ENCODE measurements at regions not wholly inside any gene's neighbourhood (a gene's known extent, or its start where the extent isn't known, plus 50 kb on each side); places are given as distances from the start of the nearest gene placed in this dataset.

DNA sequence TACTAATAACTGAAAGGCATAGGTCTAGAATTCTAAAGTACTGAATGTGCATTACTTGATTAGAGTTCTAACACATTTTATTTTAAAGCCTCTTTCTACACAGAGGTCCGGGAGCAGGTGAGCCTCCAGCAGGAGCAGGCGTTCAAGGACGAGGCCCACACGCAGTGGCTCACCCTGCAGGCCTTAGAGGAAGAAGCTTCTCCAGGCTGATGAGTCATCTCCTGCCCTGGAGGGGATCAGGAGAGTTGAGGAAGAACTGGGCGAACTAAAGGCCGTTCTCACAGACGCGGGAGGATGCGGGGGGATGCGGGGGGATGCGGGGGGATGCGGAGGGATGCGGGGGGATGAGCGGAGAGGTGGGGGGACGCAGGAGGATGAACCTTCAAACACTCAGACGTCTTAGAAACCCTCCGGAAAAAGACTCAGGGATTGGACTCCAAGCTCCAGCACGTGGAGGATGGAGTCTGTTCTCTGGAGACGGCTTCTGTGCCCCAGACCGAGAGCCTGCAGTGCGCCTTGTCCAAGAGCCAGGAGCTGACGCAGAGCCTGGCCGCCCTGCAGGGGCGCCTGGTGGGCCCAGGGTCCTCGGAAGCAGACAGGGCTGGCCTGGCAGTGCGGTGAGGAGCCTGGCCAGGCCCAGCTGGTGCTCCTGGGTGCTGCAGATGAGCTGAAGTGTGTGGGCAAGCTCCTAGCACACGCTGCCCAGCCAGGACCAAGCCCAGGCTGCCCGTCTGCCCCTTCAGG lies 433.7 kb upstream of the TPK1 start:
- no peak overlapping the region for H3K4ac ChIP-seq (replicated peaks; ENCODE audit: insufficient read length, low read depth, low read length)
- no peak overlapping the region for H3K4me3 ChIP-seq (ENCODE audit: extremely low read depth in 1 of 4, insufficient read depth in 2 of 4, low read depth in 3 of 4, low read length in 4 of 4)
- H3K4me2 ChIP-seq (ENCODE audit: insufficient read depth in 1 of 2, low read depth in 2 of 2, low read length in 2 of 2) = no peak overlapping the region
- TF ChIP-seq ASH2L (IDR thresholded peaks at IDR 0.05; ENCODE audit: low read length) (no peak), SP2 (IDR thresholded peaks at IDR 0.05; ENCODE audit: low read length) (no peak), TCF12 (IDR thresholded peaks at IDR 0.05; ENCODE audit: low read depth, low read length) (no peak), SP4 (IDR thresholded peaks at IDR 0.05; ENCODE audit: low read length) (no peak), BCL11A (IDR thresholded peaks at IDR 0.05; ENCODE audit: low read depth in 2 of 2, low read length in 2 of 2) (no peak), GABPA (IDR thresholded peaks at IDR 0.05; ENCODE audit: borderline replicate concordance, insufficient read depth, low read length) (no peak), KDM5A (IDR thresholded peaks at IDR 0.05; ENCODE audit: low read length) (no peak), RXRA (IDR thresholded peaks at IDR 0.05; ENCODE audit: insufficient read depth, low read depth, low read length) (no peak)
- no peak overlapping the region for H2AK5ac ChIP-seq (ENCODE audit: low read depth, low read length)
- H3K18ac ChIP-seq (ENCODE audit: extremely low read depth, low read length) = no peak overlapping the region
- ChIA-PET POLR2A (ENCODE audit: partially characterized antibody) (no interaction called here), CTCF (ENCODE audit: partially characterized antibody) (no interaction called here)
- H2BK5ac ChIP-seq (ENCODE audit: low read depth, low read length) = no peak overlapping the region
- peaks cover 8 to 11% of the 10 kb centered on the region in 2 experiments for H3K9me3 ChIP-seq (ENCODE audit: insufficient read depth in 2 of 2, low read depth in 1 of 2, low read length in 1 of 2)
- no peak overlapping the region for H2BK12ac ChIP-seq (ENCODE audit: low read depth, low read length)
- no peak overlapping the region for H2BK120ac ChIP-seq (replicated peaks; ENCODE audit: low read depth, low read length)
- no peak overlapping the region for H3K9ac ChIP-seq (replicated peaks in 1 of 4; ENCODE audit: extremely low read depth in 1 of 4, low read depth in 3 of 4, low read length in 3 of 4)
- H4K20me1 ChIP-seq (replicated peaks in 1 of 2; ENCODE audit: control insufficient read depth in 1 of 2, insufficient read depth in 2 of 2, low read length in 2 of 2) = no peaks in the 10 kb centered on the region
- H3K4me1 ChIP-seq (replicated peaks in 1 of 4; ENCODE audit: control insufficient read depth in 3 of 4, insufficient read depth in 4 of 4, low read length in 3 of 4) = no peaks in the 10 kb centered on the region
- H4K5ac ChIP-seq (ENCODE audit: insufficient read length, low read depth, low read length) = no peak overlapping the region
- no peak overlapping the region for H2AFZ ChIP-seq (ENCODE audit: low read length)
- H4K8ac ChIP-seq (ENCODE audit: extremely low read depth, insufficient read depth, low read length) = no peak overlapping the region
- 90% methylated on average over 18 of the region's 28 CpGs; no CpG with 5 or more reads in 1 of the 2 experiments for WGBS, 2 experiments (ENCODE audit: extremely low coverage in 1 of 2, insufficient coverage in 1 of 2, insufficient read length in 1 of 2, insufficient replicate concordance in 2 of 2, low coverage in 1 of 2, low lambda C conversion rate in 2 of 2, missing lambda C conversion rate in 1 of 2)
- FAIRE-seq = no peak
- H3K14ac ChIP-seq (ENCODE audit: insufficient read length) = no peak overlapping the region
- H2BK15ac ChIP-seq (ENCODE audit: low read length) = no peak overlapping the region
- no peaks in the 10 kb centered on the region for H3K36me3 ChIP-seq (ENCODE audit: control insufficient read depth in 2 of 4, insufficient read depth in 4 of 4, low read length in 3 of 4)
- no peak overlapping the region for H3K27ac ChIP-seq (ENCODE audit: low read depth, low read length)
- H3K23me2 ChIP-seq (ENCODE audit: low read depth, low read length) = no peaks in the 10 kb centered on the region
- no peaks in the 10 kb centered on the region for H3K79me2 ChIP-seq (ENCODE audit: control insufficient read depth in 1 of 2, insufficient read depth in 2 of 2, low read length in 2 of 2)
- DNase-seq (ENCODE audit: low read depth in 1 of 2, low spot score in 2 of 2) = no peak
- H3K27me3 ChIP-seq (replicated peaks in 1 of 4; ENCODE audit: control insufficient read depth in 3 of 4, extremely low read depth in 1 of 4, insufficient read depth in 3 of 4, low read length in 3 of 4) = no peaks in the 10 kb centered on the region
- H3K23ac ChIP-seq (ENCODE audit: insufficient read length) = no peak overlapping the region
- H3K56ac ChIP-seq (replicated peaks; ENCODE audit: insufficient read length, low read depth, low read length) = no peak overlapping the region
- no peaks in the 10 kb centered on the region for H3K79me1 ChIP-seq (ENCODE audit: low read depth, low read length)
- no peak overlapping the region for H4K91ac ChIP-seq (replicated peaks; ENCODE audit: insufficient read length, low read length)
- H2BK20ac ChIP-seq (ENCODE audit: low read length) = no peak overlapping the region
